ENCODE measurements at regions not wholly inside any gene's neighbourhood (a gene's known extent, or its start where the extent isn't known, plus 50 kb on each side); places are given as distances from the start of the nearest gene placed in this dataset.
"Not testable (repeated sequence)": the region's sequence is repeated elsewhere in the genome, so short reads cannot be mapped to it uniquely, and the experiment has no call there.

- H3K27ac ChIP-seq = no peak overlapping the region
- TF ChIP-seq, protein P1, sequence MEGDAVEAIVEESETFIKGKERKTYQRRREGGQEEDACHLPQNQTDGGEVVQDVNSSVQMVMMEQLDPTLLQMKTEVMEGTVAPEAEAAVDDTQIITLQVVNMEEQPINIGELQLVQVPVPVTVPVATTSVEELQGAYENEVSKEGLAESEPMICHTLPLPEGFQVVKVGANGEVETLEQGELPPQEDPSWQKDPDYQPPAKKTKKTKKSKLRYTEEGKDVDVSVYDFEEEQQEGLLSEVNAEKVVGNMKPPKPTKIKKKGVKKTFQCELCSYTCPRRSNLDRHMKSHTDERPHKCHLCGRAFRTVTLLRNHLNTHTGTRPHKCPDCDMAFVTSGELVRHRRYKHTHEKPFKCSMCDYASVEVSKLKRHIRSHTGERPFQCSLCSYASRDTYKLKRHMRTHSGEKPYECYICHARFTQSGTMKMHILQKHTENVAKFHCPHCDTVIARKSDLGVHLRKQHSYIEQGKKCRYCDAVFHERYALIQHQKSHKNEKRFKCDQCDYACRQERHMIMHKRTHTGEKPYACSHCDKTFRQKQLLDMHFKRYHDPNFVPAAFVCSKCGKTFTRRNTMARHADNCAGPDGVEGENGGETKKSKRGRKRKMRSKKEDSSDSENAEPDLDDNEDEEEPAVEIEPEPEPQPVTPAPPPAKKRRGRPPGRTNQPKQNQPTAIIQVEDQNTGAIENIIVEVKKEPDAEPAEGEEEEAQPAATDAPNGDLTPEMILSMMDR (conservative IDR thresholded peaks at IDR 0.05) = no peak
These were observed 306.7 kb downstream of the ADGRD1 start for GRCh38 chr12:131260251-131260905.

GRCh38 chr12:131260954-131261353 lies 307.2 kb downstream of the ADGRD1 start:
- TF ChIP-seq, protein P1 (conservative IDR thresholded peaks at IDR 0.05) = no peak
- H3K27ac ChIP-seq = no peak overlapping the region

DNA sequence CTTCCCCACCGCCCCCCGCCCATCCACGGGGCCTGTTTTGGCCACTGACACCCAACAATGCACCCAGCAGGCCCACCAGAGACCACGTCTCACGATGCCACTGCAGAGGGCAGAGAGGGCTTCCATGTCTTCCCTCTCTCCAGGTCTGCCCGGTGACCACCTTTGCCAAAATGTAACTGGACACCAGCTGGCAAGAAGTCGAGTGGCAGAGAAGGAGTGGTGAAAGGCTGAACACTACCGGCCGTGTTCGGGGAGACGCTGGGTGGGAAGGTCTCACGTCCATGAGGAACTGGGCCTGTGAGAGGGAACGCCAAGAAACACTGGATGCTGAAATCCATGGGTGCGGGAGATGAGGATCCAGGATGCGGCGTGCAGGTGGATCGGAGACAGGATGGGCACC lies 308.2 kb downstream of the ADGRD1 start:
- TF ChIP-seq, protein P1 (conservative IDR thresholded peaks at IDR 0.05) = no peak
- no peak overlapping the region for H3K27ac ChIP-seq

- no peak overlapping the region for H3K27ac ChIP-seq
- TF ChIP-seq, protein P1 (conservative IDR thresholded peaks at IDR 0.05) = no peak
These were observed 309.9 kb downstream of the ADGRD1 start for GRCh38 chr12:131263626-131264025.

DNA sequence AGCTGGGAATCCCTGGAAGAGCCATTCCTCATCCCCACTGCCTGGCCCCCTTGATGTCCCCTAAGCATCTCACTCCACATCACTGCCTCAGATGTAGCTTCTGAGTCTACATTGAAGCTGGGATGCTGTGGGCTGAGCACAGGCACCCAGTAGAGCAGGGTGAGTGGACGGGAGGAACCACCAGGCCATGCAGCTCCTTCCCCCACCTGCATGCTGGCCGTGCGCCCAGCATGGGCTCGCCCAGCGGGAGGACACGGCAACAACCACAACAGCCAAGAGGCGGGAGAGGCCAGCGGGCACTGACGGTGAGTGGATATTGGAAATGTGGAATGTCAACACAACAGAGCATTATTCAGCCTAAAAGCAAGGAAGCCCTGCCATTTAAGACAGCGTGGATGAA lies 310.9 kb downstream of the ADGRD1 start:
- TF ChIP-seq, protein P1 (conservative IDR thresholded peaks at IDR 0.05) = no peak
- H3K27ac ChIP-seq = no peak overlapping the region

DNA sequence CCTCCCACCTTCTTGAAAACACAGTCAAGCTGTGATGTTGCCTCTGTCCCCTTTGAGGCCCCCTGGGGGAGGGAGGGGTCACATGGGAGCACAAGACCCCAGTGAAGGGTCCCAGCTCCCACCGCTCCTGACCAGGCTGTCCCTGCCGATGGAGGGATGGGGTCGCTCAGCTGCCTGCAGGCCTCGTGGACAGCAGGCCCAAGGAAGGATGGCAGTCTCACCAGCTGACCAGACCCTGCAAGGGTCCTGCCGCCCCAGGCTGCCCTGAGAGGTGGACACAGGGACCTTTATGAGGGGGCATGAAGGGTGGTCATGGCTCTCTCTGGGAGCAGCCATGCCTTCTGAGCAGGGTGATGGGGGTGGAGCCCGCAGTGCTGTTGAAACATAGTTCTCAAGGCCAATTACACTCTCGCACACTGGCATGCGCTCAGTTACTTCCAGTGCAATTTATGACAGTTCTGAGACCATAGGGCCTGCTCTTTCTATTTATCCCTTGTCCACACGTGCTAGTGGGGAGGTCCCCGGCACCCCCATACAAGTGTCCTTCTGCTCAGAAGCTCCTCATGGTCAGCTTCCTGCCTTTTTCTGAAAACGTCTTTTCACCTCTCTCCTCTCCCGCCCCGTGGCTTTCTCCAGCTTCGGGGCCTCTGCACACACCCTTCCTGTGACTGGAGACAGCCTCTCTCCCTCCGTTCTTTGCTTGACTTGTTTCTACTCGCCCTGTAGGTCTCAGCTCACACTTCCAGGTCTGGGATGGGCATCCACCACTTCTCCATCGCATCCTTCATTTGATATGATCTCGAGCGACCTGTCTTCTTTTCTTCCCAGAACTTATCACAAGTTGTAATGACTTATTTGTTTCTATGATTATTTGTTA lies 313.1 kb downstream of the ADGRD1 start:
- TF ChIP-seq, protein P1 (conservative IDR thresholded peaks at IDR 0.05) = no peak
- H3K27ac ChIP-seq = no peak overlapping the region

- no peak overlapping the region for H3K27ac ChIP-seq
- TF ChIP-seq, protein P1 (conservative IDR thresholded peaks at IDR 0.05) = no peak
These were observed 313.9 kb downstream of the ADGRD1 start for GRCh38 chr12:131267576-131267975.

DNA sequence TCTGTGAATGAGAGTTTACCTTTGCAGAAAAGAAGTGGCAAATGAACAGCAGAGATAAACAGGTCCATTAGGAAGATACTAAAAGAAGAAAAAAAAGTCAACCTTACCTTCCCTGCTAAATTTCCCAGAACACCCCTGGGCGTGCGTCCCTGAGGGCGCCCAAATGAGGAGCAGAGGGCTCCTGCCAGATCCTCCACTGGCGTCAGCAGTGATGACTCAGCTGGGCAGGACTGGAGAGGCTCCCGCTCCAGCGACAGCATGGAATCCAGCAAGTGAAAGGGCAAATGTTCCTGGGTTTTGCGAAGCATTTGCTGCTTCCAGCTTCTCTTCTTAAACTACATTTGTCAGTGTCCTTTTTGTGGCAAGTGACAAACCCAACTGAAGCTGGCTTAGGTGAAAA lies 314.4 kb downstream of the ADGRD1 start:
- not testable (repeated sequence) for H3K27ac ChIP-seq

GRCh38 chr12:131268571-131268970 lies 314.9 kb downstream of the ADGRD1 start:
- H3K27ac ChIP-seq = not testable (repeated sequence)

All from VCaP (cell line).